CD4-positive, alpha-beta T cell treated with Interferon gamma for 1 hour (primary cell): ENCODE measurements at regions not wholly inside any gene's neighbourhood (a gene's known extent, or its start where the extent isn't known, plus 50 kb on each side); places are given as distances from the start of the nearest gene placed in this dataset.

Source experiments
- DNase-seq: peaks from one replicate; pipeline ENCODE4 v3.0.0-alpha.2; 2020

- DNase-seq, result no peak
Measured at GRCh38 chr1:181341026-181341632, 142.2 kb upstream of the CACNA1E start.

DNA sequence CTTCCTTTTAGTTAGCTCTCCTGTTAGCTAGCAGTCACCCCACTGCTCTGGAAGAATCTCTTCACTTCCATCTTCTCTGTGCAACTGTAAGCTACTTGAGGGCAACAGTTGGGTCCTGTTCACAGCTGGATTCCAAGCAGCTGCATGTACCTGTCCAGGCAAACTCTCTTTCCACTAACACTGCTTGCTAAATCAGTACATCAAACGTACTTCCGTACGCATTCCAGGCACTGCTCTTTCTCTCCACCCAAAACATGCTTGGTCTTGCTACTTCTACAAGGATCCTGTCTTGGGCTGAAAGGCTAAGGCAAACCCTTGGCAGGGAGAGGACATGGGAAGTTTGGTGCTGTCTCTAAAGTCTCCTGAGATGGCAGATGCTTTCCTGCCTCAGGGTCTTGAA lies 139.2 kb upstream of the CACNA1E start:
- DNase-seq, result no peak

- no peak for DNase-seq
Measured at GRCh38 chr1:181345146-181345545, 138.2 kb upstream of the CACNA1E start.

DNA sequence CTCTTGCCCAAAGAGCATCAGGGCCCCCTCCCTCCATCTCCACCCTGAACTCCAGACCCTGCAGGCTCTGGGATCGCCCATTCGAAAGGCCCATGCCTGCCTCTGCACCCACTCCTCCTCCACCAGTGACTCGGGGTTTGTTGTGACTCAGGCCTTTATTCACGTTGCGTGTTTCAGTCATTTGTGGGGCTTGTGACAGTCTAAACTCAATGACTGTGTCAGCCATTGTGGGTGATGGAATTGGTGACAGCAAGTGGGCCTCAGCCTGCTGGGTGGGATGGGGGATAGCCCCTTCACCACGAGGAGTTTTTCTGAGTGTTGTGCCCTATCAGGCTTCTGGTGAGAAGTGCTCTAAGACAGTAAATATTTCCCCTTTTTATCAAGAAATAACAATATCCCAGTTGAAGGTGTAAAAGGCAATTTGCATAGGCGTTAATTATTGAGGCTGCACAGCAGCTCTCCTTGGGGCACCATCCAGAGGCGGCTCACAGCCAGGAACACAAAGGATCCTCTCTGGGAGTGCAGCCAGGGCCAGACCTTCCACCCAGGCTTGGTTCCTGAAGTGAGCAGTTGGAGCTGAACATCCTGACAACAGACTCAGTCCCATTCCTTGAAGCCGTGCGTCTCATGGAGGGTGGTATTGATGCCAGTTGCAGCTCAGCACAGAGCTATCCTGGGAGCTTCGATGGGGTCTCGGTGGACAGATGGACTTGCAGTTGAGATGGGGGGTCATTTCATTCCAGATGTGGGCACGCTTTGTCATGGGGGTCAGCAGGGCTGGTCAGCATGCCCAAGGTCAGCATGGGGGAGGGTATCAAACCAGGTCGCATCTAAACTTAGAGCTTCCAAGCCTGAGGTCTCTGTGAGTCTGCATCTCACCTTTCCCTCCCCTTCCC lies 135.6 kb upstream of the CACNA1E start:
- no peak for DNase-seq

GRCh38 chr1:181349512-181349911 lies 133.8 kb upstream of the CACNA1E start:
- no peak for DNase-seq

GRCh38 chr1:181350131-181350530 lies 133.2 kb upstream of the CACNA1E start:
- no peak for DNase-seq

DNA sequence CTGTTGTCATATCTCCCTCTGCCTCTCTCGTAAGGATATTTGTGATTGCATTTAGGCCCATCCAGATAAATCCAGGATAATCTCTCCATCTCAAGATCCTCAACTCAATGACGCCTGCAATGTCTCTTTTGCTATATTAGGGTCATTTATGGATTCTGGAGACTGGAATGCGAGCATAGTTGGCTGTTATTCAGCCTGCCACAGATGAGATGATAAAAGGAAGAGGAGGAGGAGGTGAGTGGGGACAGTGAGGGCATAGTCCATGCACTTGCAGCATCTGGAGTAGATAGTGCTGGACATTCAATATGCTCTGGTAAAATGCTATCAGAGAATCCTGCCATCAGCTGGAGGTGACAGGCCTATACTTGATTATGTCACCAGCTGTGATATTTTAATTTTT lies 131.6 kb upstream of the CACNA1E start:
- DNase-seq, result no peak

DNA sequence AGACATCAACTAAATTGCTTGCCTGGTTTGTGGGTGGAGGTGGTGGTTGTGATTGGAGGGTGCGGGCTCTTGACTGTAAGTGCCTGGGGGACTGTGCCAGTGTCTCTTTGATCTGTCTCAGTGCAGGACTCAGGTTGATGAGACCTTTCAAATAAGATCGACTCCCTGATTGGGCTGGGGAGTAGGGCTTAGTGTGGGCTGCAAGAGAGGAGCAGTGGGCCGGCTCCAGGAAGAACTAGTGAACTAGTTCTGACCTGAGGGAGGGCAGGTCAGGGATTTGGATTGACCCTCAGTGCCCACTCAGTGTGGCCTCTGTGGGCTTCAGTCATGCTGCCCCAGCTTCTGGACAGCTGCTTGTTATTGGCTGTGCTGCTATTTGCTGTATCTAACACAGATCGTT lies 130.6 kb upstream of the CACNA1E start:
- no peak for DNase-seq

DNA sequence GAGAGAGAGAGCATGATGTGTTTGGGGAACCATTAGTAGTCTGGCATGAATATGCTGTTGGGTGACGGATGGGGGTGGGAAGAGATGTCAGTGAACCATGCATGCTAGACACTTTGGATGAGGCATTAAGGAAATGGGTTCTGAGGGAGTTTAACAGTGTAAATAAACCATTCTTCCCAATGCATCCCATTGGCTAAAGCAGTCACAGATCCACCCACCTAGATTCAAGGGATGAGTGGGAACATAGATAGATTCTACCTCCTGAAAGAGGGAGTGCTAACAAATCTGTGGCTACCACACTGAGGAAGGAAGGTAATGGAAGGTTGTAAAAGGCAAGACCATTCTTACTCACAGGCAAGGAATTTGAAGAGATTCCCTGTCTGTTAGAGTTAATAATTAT lies 129.8 kb upstream of the CACNA1E start:
- DNase-seq, result no peak

- no peak for DNase-seq
Measured at GRCh38 chr1:181354865-181355264, 128.5 kb upstream of the CACNA1E start.

- DNase-seq, result no peak
Measured at GRCh38 chr1:181356505-181357340, 126.6 kb upstream of the CACNA1E start.

DNA sequence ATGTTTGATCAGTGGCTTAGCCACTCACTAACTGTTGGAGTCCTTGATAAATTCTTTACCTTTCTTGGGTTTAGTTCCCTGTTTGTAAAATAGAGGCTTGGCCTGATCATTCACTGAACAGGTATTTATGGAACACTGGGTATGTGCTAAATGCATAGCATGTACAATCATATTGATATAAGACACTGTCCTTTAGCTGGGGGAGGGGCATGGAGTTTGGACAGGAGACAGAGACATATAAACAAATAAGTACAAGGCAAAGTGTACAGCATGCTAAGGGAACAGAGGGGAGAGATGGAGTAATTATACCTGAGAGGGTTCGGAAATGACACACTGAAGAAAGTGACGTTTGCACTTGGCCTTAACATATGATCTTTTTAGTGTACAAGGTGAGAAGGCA lies 124.3 kb upstream of the CACNA1E start:
- no peak for DNase-seq

DNA sequence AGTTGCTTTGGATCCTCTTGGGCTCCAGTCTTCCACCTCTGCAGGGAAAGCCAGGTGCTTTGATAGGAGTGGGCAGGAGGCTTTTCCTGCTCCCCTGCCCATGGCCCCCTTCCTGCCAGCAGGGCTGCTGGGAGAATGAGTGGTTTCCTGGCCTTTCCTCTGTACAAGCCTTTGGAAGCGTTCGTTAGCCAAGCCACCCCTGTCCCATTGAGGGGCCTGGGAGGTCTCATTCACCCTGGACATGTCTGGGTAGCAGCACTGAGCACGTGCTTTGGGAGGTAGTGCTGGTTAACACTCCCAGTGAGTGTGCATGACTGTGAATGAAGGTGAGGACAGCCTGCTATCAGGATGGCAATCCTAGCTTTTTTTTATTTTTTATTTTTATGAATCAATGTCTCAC lies 118.5 kb upstream of the CACNA1E start:
- DNase-seq, result no peak

DNA sequence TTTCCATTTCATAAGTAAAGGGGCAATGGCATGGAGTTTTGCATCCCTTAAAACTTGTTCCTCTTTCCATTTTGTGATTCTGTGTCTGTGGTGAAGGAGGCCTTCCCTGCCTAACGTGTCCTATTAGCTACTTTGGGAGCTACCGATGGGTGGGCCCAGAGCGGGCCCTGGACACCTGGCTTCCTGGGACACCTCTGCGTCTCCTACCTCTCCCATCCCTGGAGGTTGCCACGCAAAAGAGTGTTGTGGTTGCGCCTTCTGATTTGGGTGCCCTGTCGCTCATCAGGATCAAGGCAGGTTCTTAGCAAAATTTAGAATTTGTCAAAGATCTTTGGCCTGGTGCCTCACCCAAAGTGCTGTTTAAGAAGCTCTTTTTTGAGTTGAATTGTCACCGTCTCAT lies 116.4 kb upstream of the CACNA1E start:
- no peak for DNase-seq

DNA sequence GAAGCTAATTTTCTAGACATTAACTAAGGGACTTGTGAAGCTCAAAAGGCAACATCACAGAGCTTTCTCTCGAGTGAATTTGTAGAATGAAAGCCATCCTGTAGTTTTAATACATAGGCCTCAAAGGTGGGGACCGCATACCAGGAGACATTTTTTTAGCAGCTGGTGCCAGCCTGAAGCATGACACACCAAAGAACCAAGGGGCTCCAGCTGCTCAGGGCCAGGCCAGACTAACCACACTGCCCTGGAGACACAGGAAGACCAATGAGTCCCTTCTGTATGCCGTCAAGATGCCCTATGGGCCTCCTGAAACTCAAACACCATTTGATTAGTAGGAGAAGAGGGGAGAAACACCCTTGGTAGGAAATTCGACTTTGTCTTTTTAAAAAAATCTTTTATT lies 113.9 kb upstream of the CACNA1E start:
- no peak for DNase-seq

DNA sequence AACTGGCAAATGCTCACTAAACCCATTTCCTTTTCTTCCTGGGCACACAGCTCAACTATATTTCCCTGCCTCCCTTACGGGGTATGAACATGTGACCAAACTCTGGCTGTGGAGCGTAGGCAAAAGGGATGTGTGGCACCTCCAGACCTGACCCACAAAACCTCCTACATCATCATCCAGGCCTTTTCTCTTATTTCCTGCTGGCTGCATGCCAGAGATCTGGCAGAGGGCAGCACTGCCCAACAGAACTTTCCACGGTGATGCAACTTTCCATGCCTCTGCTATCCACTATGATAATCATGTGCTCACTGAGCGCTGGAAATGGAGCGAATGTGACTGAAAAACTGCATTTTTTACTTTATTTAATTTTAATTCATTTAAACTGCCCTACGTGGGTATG lies 99.6 kb upstream of the CACNA1E start:
- DNase-seq, result no peak

- no peak for DNase-seq
Measured at GRCh38 chr1:181386340-181386739, 97.0 kb upstream of the CACNA1E start.

DNA sequence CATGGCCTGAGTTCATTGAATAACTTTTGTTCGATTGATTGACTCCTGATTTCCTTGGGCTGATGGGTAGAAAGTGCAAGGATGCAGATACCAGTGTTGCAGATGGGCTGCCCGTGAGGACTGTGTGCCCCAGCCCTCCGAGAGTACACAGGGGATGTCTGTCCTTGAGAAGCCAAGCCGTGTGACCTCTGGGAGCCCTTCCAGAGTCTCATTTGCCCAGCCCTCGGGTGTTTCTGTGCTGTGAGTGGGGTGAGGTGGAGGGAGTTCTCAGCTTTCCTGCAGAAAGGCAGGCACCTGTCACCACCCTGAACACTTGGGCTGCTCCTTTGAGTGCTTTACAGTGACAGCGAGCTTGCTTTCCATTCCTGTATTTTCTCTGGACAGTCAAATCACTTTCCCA lies 96.4 kb upstream of the CACNA1E start:
- DNase-seq, result no peak

DNA sequence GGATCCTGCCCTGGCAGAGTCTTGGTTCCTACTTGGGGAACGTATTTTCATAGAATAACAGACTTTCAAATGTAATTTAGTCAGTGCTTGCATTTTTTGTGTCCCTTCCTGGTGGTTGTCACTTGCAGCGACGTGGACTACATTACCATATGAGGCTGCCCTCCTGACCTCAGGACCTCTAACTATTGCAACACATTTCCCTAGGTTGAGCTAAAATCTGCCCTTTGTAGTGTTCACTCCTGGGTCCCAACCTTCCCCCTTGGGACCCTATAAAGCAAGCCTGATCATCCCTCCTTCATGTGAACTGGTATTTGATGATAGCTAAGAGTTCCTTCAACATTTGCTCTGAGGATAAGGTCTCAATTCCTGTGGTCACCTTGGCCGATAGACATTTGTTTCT lies 95.6 kb upstream of the CACNA1E start:
- DNase-seq, result no peak

DNA sequence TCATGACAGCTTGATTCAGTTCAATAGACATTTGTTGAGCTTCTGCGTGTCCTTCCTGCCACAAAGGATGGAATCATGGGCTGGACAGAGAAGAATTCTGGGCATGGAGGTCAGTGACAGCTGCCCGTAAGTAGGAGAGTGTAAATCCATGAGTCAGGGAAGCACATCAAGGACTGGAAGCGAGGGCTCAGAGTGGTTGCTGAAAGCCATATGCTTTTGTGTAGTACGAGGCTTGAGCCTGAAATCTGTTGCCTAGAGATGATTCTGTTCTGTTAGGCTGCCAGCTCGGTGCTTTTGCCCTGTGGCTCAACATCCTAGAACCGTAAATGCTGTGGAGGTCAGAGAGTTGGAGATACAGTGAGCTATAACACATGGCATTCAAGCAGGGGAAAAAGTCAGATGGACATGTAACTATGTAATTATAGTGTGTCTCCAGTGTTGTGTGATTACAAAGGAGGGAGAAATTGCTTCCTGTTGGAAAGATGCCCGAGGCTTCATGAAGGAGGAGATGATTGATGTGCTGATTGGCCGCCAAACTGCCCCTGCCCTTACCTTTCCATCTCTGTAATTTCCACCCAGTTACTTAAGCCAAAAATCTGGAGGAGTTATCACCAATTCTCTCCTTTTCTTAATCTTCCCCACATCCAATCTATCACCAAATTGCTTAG lies 92.8 kb upstream of the CACNA1E start:
- no peak for DNase-seq

- no peak for DNase-seq
Measured at GRCh38 chr1:181391301-181391900, 91.9 kb upstream of the CACNA1E start.

- DNase-seq, result no peak
Measured at GRCh38 chr1:181392133-181392532, 91.2 kb upstream of the CACNA1E start.
